Endodermal cell (in vitro differentiated cells): ENCODE measurements at regions not wholly inside any gene's neighbourhood (a gene's known extent, or its start where the extent isn't known, plus 50 kb on each side); places are given as distances from the start of the nearest gene placed in this dataset.

Experiments used
- DNase-seq: peaks from one replicate; pipeline ENCODE4 v3.0.0-alpha.2; 2017
- H3K27ac ChIP-seq: 2 replicates; pipeline ENCODE4 v1.5.1; 2013; ENCODE audit warnings: mild to moderate bottlenecking, low read depth, low read length, moderate library complexity
- H3K27me3 ChIP-seq: 2 replicates; pipeline ENCODE4 v1.6.1; 2013; ENCODE audit warnings: mild to moderate bottlenecking, low read length, moderate library complexity; ENCODE audit not compliant: insufficient read depth, control insufficient read depth, poor library complexity, severe bottlenecking
- H3K36me3 ChIP-seq: 2 replicates; pipeline ENCODE4 v1.7.0; 2013; ENCODE audit warnings: mild to moderate bottlenecking, low read length, moderate library complexity; ENCODE audit not compliant: control insufficient read depth, insufficient read depth
- H3K4me1 ChIP-seq: one replicate; pipeline ENCODE4 v1.7.0; 2013; ENCODE audit warnings: low read length; ENCODE audit not compliant: control insufficient read depth, insufficient read depth
- H3K4me3 ChIP-seq: 2 replicates; pipeline ENCODE4 v1.5.1; 2013; ENCODE audit warnings: mild to moderate bottlenecking, low read length, moderate library complexity
- H3K9ac ChIP-seq: 2 replicates; pipeline ENCODE4 v1.6.1; 2013; ENCODE audit warnings: mild to moderate bottlenecking, low read length, moderate library complexity; ENCODE audit not compliant: poor library complexity, severe bottlenecking; ENCODE audit errors: extremely low read depth
- H3K9me3 ChIP-seq: 2 replicates; pipeline ENCODE4 v1.6.1; 2013; ENCODE audit warnings: mild to moderate bottlenecking, low read length, moderate library complexity; ENCODE audit not compliant: control insufficient read depth
- H3K27ac Mint-ChIP-seq: 2 replicates; pipeline ENCODE4 v1.8.0; 2020; ENCODE audit warnings: mixed read lengths
- H3K27me3 Mint-ChIP-seq: 2 replicates; pipeline ENCODE4 v1.8.0; 2021; ENCODE audit warnings: mild to moderate bottlenecking, mixed read lengths; ENCODE audit not compliant: insufficient read depth
- H3K36me3 Mint-ChIP-seq: 2 replicates; pipeline ENCODE4 v1.8.0; 2020; ENCODE audit warnings: low read depth, mixed read lengths
- H3K4me1 Mint-ChIP-seq: 2 replicates; pipeline ENCODE4 v1.8.0; 2020; ENCODE audit warnings: mixed read lengths
- H3K4me3 Mint-ChIP-seq: 2 replicates; pipeline ENCODE4 v1.8.0; 2020; ENCODE audit warnings: mild to moderate bottlenecking, moderate library complexity, mixed read lengths
- H3K9me3 Mint-ChIP-seq: 2 replicates; pipeline ENCODE4 v1.8.0; 2020; ENCODE audit warnings: mild to moderate bottlenecking, mixed read lengths
- CTCF ChIP-seq: fragments of 200-600 bp; sonication (generic); conservative IDR thresholded peaks from 2 replicates; pipeline ENCODE4 v1.5.0; 2021; ENCODE audit warnings: antibody characterized with exemption, mild to moderate bottlenecking
- WGBS, 2 experiments: methylation state at CpG; one replicate each; pipeline versions ENCODE4 v1.1.5 to v1.1.7; 2013; ENCODE audit warnings: missing lambda C conversion rate in 2 of 2, mixed read lengths in 1 of 2; ENCODE audit not compliant: insufficient coverage in 1 of 2, insufficient read length in 1 of 2; 5-methylcytosine and 5-hydroxymethylcytosine counted together

DNA sequence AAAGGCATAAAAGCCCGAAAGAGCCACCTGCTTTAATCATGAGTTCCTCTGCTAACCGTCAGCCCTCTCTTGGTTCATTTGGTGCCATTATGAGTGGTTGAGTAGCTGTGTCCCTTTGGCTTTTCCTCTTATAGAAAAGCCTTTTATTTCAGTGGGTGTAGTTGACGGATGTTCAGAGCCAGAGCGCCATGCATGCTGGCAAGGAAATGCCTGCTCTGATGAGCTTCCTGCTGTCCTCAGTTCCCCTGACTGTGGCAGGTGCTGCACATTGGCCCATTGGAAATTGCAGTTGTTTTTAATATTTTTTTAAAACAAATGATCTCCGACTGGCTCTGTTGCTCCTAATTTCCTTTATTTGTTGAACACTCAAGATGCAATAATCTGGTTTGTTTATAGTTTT is 77.3 kb upstream of the LIMCH1 start:
- no peak for TF ChIP-seq CTCF
- H3K27ac Mint-ChIP-seq = no peak overlapping the region

DNA sequence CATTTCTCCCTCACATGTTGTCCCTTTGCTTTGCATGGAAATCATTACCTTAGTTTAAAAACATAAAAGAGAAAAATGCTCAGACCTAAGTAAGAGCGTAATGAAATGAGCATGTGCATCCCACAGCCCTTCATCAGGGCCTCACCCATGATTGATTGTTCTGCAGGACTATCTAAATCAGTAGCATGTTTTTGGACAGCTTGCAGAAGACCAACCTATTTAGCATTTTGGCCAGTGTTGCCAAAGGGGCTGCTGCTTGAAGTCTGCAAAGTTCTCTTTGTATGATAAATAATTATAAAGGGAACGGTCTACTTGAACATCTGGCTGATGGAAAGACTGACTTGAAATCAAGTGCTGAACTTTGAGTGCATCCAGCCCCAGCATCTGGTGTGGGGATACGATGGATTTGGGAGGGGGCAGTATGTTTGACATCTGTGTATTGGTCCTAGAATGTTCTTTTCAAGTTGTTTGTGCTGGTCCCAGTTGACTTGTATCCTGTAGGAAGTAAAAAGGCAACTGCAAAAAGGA is 76.1 kb upstream of the LIMCH1 start:
- Histone ChIP-seq H3K9ac (no peak overlapping the region), H3K4me3 (no peak overlapping the region), H3K4me1 (no peaks in the 10 kb centered on the region), H3K36me3 (no peaks in the 10 kb centered on the region), H3K27me3 (no peaks in the 10 kb centered on the region), H3K9me3 (no peaks in the 10 kb centered on the region), H3K27ac (no peak overlapping the region)
- H3K27me3 Mint-ChIP-seq = peaks cover 18% of the 10 kb centered on the region
- DNase-seq = no peak
- H3K4me1 Mint-ChIP-seq = peaks cover under 1% of the 10 kb centered on the region
- no peaks in the 10 kb centered on the region for H3K36me3 Mint-ChIP-seq
- H3K4me3 Mint-ChIP-seq = no peak overlapping the region
- H3K9me3 Mint-ChIP-seq = no peaks in the 10 kb centered on the region
- no peak for TF ChIP-seq CTCF
- H3K27ac Mint-ChIP-seq = no peak overlapping the region
- WGBS, 2 experiments = 93% methylated on average over 3 of the region's 3 CpGs

More for the DNA sequence above, 77.3 kb upstream of the LIMCH1 start:
- H3K27ac ChIP-seq = no peak overlapping the region
- DNase-seq = no peak
- H3K4me3 Mint-ChIP-seq = no peak overlapping the region
- peaks cover 13% of the 10 kb centered on the region for H3K4me1 Mint-ChIP-seq
- H3K9ac ChIP-seq = no peak overlapping the region
- H3K4me1 ChIP-seq = peaks cover 4% of the 10 kb centered on the region
- H3K27me3 ChIP-seq = no peaks in the 10 kb centered on the region
- H3K36me3 ChIP-seq = no peaks in the 10 kb centered on the region
- no peaks in the 10 kb centered on the region for H3K9me3 ChIP-seq
- H3K36me3 Mint-ChIP-seq = no peaks in the 10 kb centered on the region
- no peaks in the 10 kb centered on the region for H3K9me3 Mint-ChIP-seq
- 93 to 100% methylated on average over 2 to 5 of the region's 5 CpGs for WGBS, 2 experiments
- no peak overlapping the region for H3K4me3 ChIP-seq
- peaks cover 18% of the 10 kb centered on the region for H3K27me3 Mint-ChIP-seq

DNA sequence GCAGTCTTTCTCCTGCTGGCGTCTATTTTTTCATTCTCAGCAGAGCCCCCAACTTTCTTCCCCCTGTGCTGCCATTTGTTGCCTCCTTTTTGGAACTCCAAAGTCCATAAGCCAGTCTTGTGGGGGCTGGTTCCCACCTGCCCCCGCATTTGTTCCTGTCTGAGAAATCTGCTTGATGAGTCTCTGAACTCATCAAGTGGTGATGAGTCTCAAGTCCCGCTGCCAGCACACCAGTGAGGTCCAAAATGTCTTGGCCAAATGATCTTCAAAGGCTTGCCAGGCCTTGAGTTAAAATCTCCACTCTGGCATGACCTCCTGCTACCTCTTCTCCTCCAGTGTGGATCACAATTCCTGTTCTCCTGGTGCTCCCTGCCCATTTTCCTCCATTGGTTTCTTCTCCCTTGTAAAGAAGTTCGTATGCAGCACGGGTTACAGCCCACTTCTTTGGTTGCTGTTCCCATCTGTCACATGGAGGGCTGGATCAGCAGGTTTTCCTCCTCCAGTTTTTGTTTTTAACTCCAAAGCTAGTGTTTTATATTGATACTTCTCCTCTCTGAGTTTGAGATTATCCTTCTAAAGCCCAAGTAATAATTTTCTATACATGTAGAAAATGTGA is 72.7 kb upstream of the LIMCH1 start:
- Mint-ChIP-seq H3K9me3 (no peaks in the 10 kb centered on the region), H3K4me1 (no peaks in the 10 kb centered on the region), H3K4me3 (no peak overlapping the region), H3K27ac (no peak overlapping the region), H3K36me3 (no peaks in the 10 kb centered on the region), H3K27me3 (peaks cover 18% of the 10 kb centered on the region)
- Histone ChIP-seq H3K27me3 (no peaks in the 10 kb centered on the region), H3K9ac (no peak overlapping the region), H3K27ac (no peak overlapping the region), H3K4me3 (no peak overlapping the region), H3K36me3 (no peaks in the 10 kb centered on the region), H3K9me3 (no peaks in the 10 kb centered on the region), H3K4me1 (no peaks in the 10 kb centered on the region)
- WGBS, 2 experiments = 93 to 97% methylated on average over 3 to 5 of the region's 5 CpGs
- no peak for DNase-seq
- TF ChIP-seq CTCF = no peak
